H1 (cell line): ENCODE measurements at regions not wholly inside any gene's neighbourhood (a gene's known extent, or its start where the extent isn't known, plus 50 kb on each side); places are given as distances from the start of the nearest gene placed in this dataset.
A peak's percentile ranks its signal among the peaks of the same experiment; 100 is the strongest.

Experiments used
- CTCF ChIA-PET: fragments of 300-600 bp; sonication (Branson Sonifier 250); formaldehyde crosslinking; loops from one replicate; lab custom pipeline; 2021; ENCODE audit not compliant: partially characterized antibody; lab: Charles Lee
- POLR2A ChIA-PET: fragments of 300-600 bp; sonication (Branson Sonifier 250); formaldehyde crosslinking; loops from one replicate; lab custom pipeline; 2021; ENCODE audit warnings: inconsistent platforms; ENCODE audit not compliant: partially characterized antibody; lab: Charles Lee
- DNase-seq, 2 experiments: peaks; one replicate each; pipeline versions ENCODE4 v3.0.0 to v3.0.0-alpha.2; 2010 to 2022; ENCODE audit warnings: low spot score in 2 of 2, low read depth in 1 of 2, mixed read lengths in 1 of 2
- FAIRE-seq: peaks from 2 replicates; lab custom pipeline; 2011; peaks lifted over from hg19 to GRCh38; lab: Jason Lieb, UNC
- H2AFZ ChIP-seq: 2 replicates; pipeline ENCODE4 v1.8.1; 2012; ENCODE audit warnings: low read length, inconsistent platforms
- H2AK5ac ChIP-seq: 2 replicates; pipeline ENCODE4 v1.6.1; 2013; ENCODE audit warnings: low read depth, low read length
- H2BK120ac ChIP-seq: replicated peaks from 2 replicates; pipeline ENCODE3; 2013; ENCODE audit warnings: low read depth, low read length, inconsistent platforms
- H2BK12ac ChIP-seq: 2 replicates; pipeline ENCODE4 v1.6.1; 2013; ENCODE audit warnings: low read depth, low read length
- H2BK15ac ChIP-seq: 2 replicates; pipeline ENCODE4 v1.6.1; 2013; ENCODE audit warnings: low read length
- H2BK20ac ChIP-seq: 2 replicates; pipeline ENCODE4 v1.6.1; 2013; ENCODE audit warnings: low read length
- H2BK5ac ChIP-seq: 2 replicates; pipeline ENCODE4 v1.6.1; 2013; ENCODE audit warnings: low read depth, low read length
- H3K14ac ChIP-seq: 2 replicates; pipeline ENCODE4 v1.6.1; 2013; ENCODE audit warnings: inconsistent platforms; ENCODE audit not compliant: insufficient read length
- H3K18ac ChIP-seq: 2 replicates; pipeline ENCODE4 v1.6.1; 2013; ENCODE audit warnings: low read length; ENCODE audit errors: extremely low read depth
- H3K23ac ChIP-seq: 2 replicates; pipeline ENCODE4 v1.6.1; 2013; ENCODE audit warnings: inconsistent platforms; ENCODE audit not compliant: insufficient read length
- H3K23me2 ChIP-seq: 2 replicates; pipeline ENCODE4 v1.6.1; 2013; ENCODE audit warnings: low read depth, low read length
- H3K27ac ChIP-seq: 2 replicates; pipeline ENCODE4 v1.6.1; 2011; ENCODE audit warnings: low read depth, low read length, inconsistent platforms
- H3K27me3 ChIP-seq, 4 experiments: replicated peaks in 1 of 4; 1 replicate in 1 of 4; 2 replicates in 3 of 4; pipeline versions ENCODE4 v1.6.1 to v1.8.1; 2011 to 2013; ENCODE audit warnings: low read length in 3 of 4, mild to moderate bottlenecking in 3 of 4, inconsistent platforms in 2 of 4, mixed read lengths in 2 of 4, moderate library complexity in 1 of 4; ENCODE audit not compliant: control insufficient read depth in 3 of 4, insufficient read depth in 3 of 4; ENCODE audit errors: extremely low read depth in 1 of 4
- H3K36me3 ChIP-seq, 4 experiments: 2 replicates each; pipeline versions ENCODE4 v1.6.1 to v1.8.1; 2011 to 2013; ENCODE audit warnings: mild to moderate bottlenecking in 4 of 4, low read length in 3 of 4, moderate library complexity in 2 of 4, control low read depth in 1 of 4, inconsistent platforms in 1 of 4; ENCODE audit not compliant: insufficient read depth in 4 of 4, control insufficient read depth in 2 of 4
- H3K4ac ChIP-seq: replicated peaks from 2 replicates; pipeline ENCODE3; 2013; ENCODE audit warnings: low read length, low read depth, mixed read lengths, inconsistent platforms; ENCODE audit not compliant: insufficient read length
- H3K4me1 ChIP-seq, 4 experiments: replicated peaks in 1 of 4; 1 replicate in 1 of 4; 2 replicates in 3 of 4; pipeline versions ENCODE4 v1.6.1 to v1.8.1; 2011 to 2013; ENCODE audit warnings: low read length in 3 of 4, inconsistent platforms in 2 of 4, mixed read lengths in 1 of 4; ENCODE audit not compliant: insufficient read depth in 4 of 4, control insufficient read depth in 3 of 4
- H3K4me2 ChIP-seq, 2 experiments: 2 replicates each; pipeline versions ENCODE4 v1.6.1 to v1.8.1; 2011 to 2013; ENCODE audit warnings: low read depth in 2 of 2, low read length in 2 of 2, control low read depth in 1 of 2, inconsistent platforms in 1 of 2, mild to moderate bottlenecking in 1 of 2; ENCODE audit not compliant: insufficient read depth in 1 of 2
- H3K4me3 ChIP-seq, 4 experiments: fragments of 200-600, 300-600 bp in 1 of 4; sonication (generic), shearing (Covaris generic), sonication (Bioruptor Twin) in 1 of 4; 2 replicates each; pipeline versions ENCODE4 v1.5.1 to v1.8.1; 2011 to 2016; ENCODE audit warnings: low read length in 4 of 4, low read depth in 3 of 4, control low read depth in 2 of 4, inconsistent platforms in 2 of 4, mild to moderate bottlenecking in 2 of 4, mixed read lengths in 1 of 4, moderate library complexity in 1 of 4; ENCODE audit not compliant: insufficient read depth in 2 of 4; ENCODE audit errors: extremely low read depth in 1 of 4
- H3K56ac ChIP-seq: replicated peaks from 2 replicates; pipeline ENCODE3; 2013; ENCODE audit warnings: low read depth, mild to moderate bottlenecking, mixed read lengths, low read length, inconsistent platforms; ENCODE audit not compliant: insufficient read length
- H3K79me1 ChIP-seq: 2 replicates; pipeline ENCODE4 v1.6.1; 2013; ENCODE audit warnings: low read depth, low read length, control low read depth
- H3K79me2 ChIP-seq, 2 experiments: 2 replicates each; pipeline versions ENCODE4 v1.6.1 to v1.8.1; 2012 to 2013; ENCODE audit warnings: low read length in 2 of 2, mild to moderate bottlenecking in 2 of 2, inconsistent platforms in 1 of 2; ENCODE audit not compliant: insufficient read depth in 2 of 2, control insufficient read depth in 1 of 2
- H3K9ac ChIP-seq, 4 experiments: replicated peaks in 1 of 4; 1 replicate in 1 of 4; 2 replicates in 3 of 4; pipeline versions ENCODE4 v1.6.1 to v1.8.1; 2011 to 2013; ENCODE audit warnings: low read depth in 3 of 4, low read length in 3 of 4, control low read depth in 2 of 4, mild to moderate bottlenecking in 2 of 4, moderate library complexity in 2 of 4, inconsistent platforms in 1 of 4; ENCODE audit errors: extremely low read depth in 1 of 4
- H3K9me3 ChIP-seq, 2 experiments: 2 replicates each; pipeline versions ENCODE4 v1.6.1 to v1.8.1; 2012 to 2013; ENCODE audit warnings: mild to moderate bottlenecking in 2 of 2, moderate library complexity in 2 of 2, control low read depth in 1 of 2, inconsistent platforms in 1 of 2, low read depth in 1 of 2, low read length in 1 of 2, mixed read lengths in 1 of 2; ENCODE audit not compliant: insufficient read depth in 2 of 2
- H4K20me1 ChIP-seq, 2 experiments: replicated peaks in 1 of 2; 2 replicates each; pipeline versions ENCODE3 to v1.8.1; 2011 to 2013; ENCODE audit warnings: inconsistent platforms in 2 of 2, low read length in 2 of 2, mild to moderate bottlenecking in 1 of 2; ENCODE audit not compliant: insufficient read depth in 2 of 2, control insufficient read depth in 1 of 2
- H4K5ac ChIP-seq: 2 replicates; pipeline ENCODE4 v1.6.1; 2013; ENCODE audit warnings: low read length, low read depth, mixed read lengths, inconsistent platforms; ENCODE audit not compliant: insufficient read length
- H4K8ac ChIP-seq: 2 replicates; pipeline ENCODE4 v1.8.0; 2013; ENCODE audit warnings: mild to moderate bottlenecking, moderate library complexity, low read length, inconsistent platforms; ENCODE audit not compliant: insufficient read depth; ENCODE audit errors: extremely low read depth
- H4K91ac ChIP-seq: replicated peaks from 2 replicates; pipeline ENCODE3; 2013; ENCODE audit warnings: low read length, mixed read lengths, inconsistent platforms; ENCODE audit not compliant: insufficient read length
- CBX5 ChIP-seq: fragments of 300-800, 300-1000 bp; sonication (generic); IDR thresholded peaks from 2 replicates; pipeline ENCODE4 v1.7.1; 2016; ENCODE audit warnings: antibody characterized with exemption, low read length, low read depth
- CEBPB ChIP-seq: IDR thresholded peaks from 2 replicates; pipeline ENCODE4 v1.6.1; 2012; ENCODE audit warnings: low read depth, low read length
- CREB1 ChIP-seq: IDR thresholded peaks from 2 replicates; pipeline ENCODE4 v1.6.1; 2012; ENCODE audit warnings: inconsistent platforms
- EP300 ChIP-seq, 2 experiments: IDR thresholded peaks; 1 replicate in 1 of 2; 2 replicates in 1 of 2; pipeline ENCODE4 v1.6.1; 2011 to 2012; ENCODE audit warnings: low read depth in 2 of 2, low read length in 2 of 2, mild to moderate bottlenecking in 2 of 2, borderline replicate concordance in 1 of 2, inconsistent platforms in 1 of 2, moderate library complexity in 1 of 2
- EZH2 ChIP-seq: fragments of 200-600 bp; sonication (generic); IDR thresholded peaks from 2 replicates; pipeline ENCODE4 v1.7.1; 2012; ENCODE audit warnings: low read depth, mild to moderate bottlenecking, moderate library complexity, low read length, inconsistent platforms; ENCODE audit not compliant: severe bottlenecking
- GTF2F1 ChIP-seq: IDR thresholded peaks from 2 replicates; pipeline ENCODE4 v1.6.1; 2012; ENCODE audit warnings: low read depth, low read length, improper control_type of control experiment, borderline replicate concordance
- KDM1A ChIP-seq: fragments of 200-600, 300-600 bp; sonication (generic); IDR thresholded peaks from 2 replicates; pipeline ENCODE4 v1.7.1; 2016; ENCODE audit warnings: mild to moderate bottlenecking, low read length, borderline replicate concordance
- SIN3A ChIP-seq, 2 experiments: IDR thresholded peaks in 1 of 2; conservative IDR thresholded peaks in 1 of 2; 2 replicates each; pipeline ENCODE4 v1.6.1; 2011 to 2012; ENCODE audit warnings: low read length in 2 of 2, improper control_type of control experiment in 1 of 2, low read depth in 1 of 2, mild to moderate bottlenecking in 1 of 2
- SP2 ChIP-seq: IDR thresholded peaks from 2 replicates; pipeline ENCODE4 v1.6.1; 2012; ENCODE audit warnings: mild to moderate bottlenecking, low read length, inconsistent platforms
- SUZ12 ChIP-seq: fragments of 200-600 bp; sonication (generic); IDR thresholded peaks from 2 replicates; pipeline ENCODE4 v1.6.1; 2012; ENCODE audit warnings: mild to moderate bottlenecking, inconsistent platforms, low read length, moderate library complexity, mixed read lengths
- TAF1 ChIP-seq: IDR thresholded peaks from 2 replicates; pipeline ENCODE4 v1.6.1; 2011; ENCODE audit warnings: mild to moderate bottlenecking, low read depth, low read length
- TCF12 ChIP-seq: IDR thresholded peaks from 2 replicates; pipeline ENCODE4 v1.6.1; 2011; ENCODE audit warnings: low read depth, mild to moderate bottlenecking, low read length
- USF2 ChIP-seq: IDR thresholded peaks from 2 replicates; pipeline ENCODE4 v1.6.1; 2011; ENCODE audit warnings: low read length, improper control_type of control experiment
- YY1 ChIP-seq: IDR thresholded peaks from 2 replicates; pipeline ENCODE4 v1.6.1; 2011; ENCODE audit warnings: low read depth, mild to moderate bottlenecking, low read length
- WGBS, 2 experiments: shearing (Covaris generic) in 1 of 2; methylation state at CpG; one replicate each; pipeline versions ENCODE4 v1.1.6 to v1.1.7; 2013 to 2015; ENCODE audit warnings: low lambda C conversion rate in 2 of 2, mixed read lengths in 2 of 2, inconsistent platforms in 1 of 2, low coverage in 1 of 2, missing lambda C conversion rate in 1 of 2; ENCODE audit not compliant: insufficient replicate concordance in 2 of 2, insufficient coverage in 1 of 2, insufficient read length in 1 of 2; ENCODE audit errors: extremely low coverage in 1 of 2, missing lambda C conversion rate in 1 of 2; 5-methylcytosine and 5-hydroxymethylcytosine counted together

- Histone ChIP-seq H3K4ac (no peak overlapping the region), H3K4me2 (no peak overlapping the region), H3K9me3 (no peaks in the 10 kb centered on the region), H2BK20ac (no peak overlapping the region), H3K79me1 (no peaks in the 10 kb centered on the region), H4K20me1 (no peaks in the 10 kb centered on the region), H3K56ac (no peak overlapping the region), H4K8ac (no peak overlapping the region), H2AFZ (no peak overlapping the region), H3K23me2 (no peaks in the 10 kb centered on the region), H2BK12ac (no peak overlapping the region), H3K36me3 (no peaks in the 10 kb centered on the region), H3K14ac (no peak overlapping the region), H3K18ac (no peak overlapping the region), H4K5ac (no peak overlapping the region), H3K27me3 (no peaks in the 10 kb centered on the region), H4K91ac (no peak overlapping the region), H2BK15ac (no peak overlapping the region), H3K9ac (no peak overlapping the region), H3K27ac (no peak overlapping the region), H3K23ac (no peak overlapping the region), H2AK5ac (no peak overlapping the region), H3K4me1 (no peaks in the 10 kb centered on the region), H3K4me3 (no peak overlapping the region), H2BK5ac (no peak overlapping the region), H2BK120ac (no peak overlapping the region), H3K79me2 (no peaks in the 10 kb centered on the region)
- POLR2A ChIA-PET = no interaction called here
- CTCF ChIA-PET = interaction anchor here (0.6 to 1.0 kb wide), 2 partner anchors 12 to 477 kb away, joined by 3 read pairs; no protein-coding TSS in a partner anchor
- no peak for DNase-seq
- 97% methylated on average over 2 of the region's 2 CpGs; no CpG with 5 or more reads in 1 of the 2 experiments for WGBS, 2 experiments
- peak; percentile 72 for FAIRE-seq
- no peak for TF ChIP-seq SIN3A (conservative IDR thresholded peaks at IDR 0.05 in 1 of 2, IDR thresholded peaks at IDR 0.05 in 1 of 2; ENCODE audit: low read depth in 1 of 2, low read length in 2 of 2)
- TF ChIP-seq SUZ12 = no peak
- no peak for TF ChIP-seq KDM1A
- no peak for TF ChIP-seq EP300 (IDR thresholded peaks at IDR 0.05; ENCODE audit: borderline replicate concordance in 1 of 2, low read depth in 2 of 2, low read length in 2 of 2)
- TF ChIP-seq GTF2F1 = no peak
- no peak for TF ChIP-seq CREB1
- no peak for TF ChIP-seq YY1
- TF ChIP-seq USF2 = no peak
- no peak for TF ChIP-seq CBX5
- TF ChIP-seq EZH2 = no peak
- TF ChIP-seq CEBPB = no peak
- no peak for TF ChIP-seq SP2
- no peak for TF ChIP-seq TCF12
- no peak for TF ChIP-seq TAF1
Measured at GRCh38 chr21:14739590-14739989, 193.5 kb upstream of the SAMSN1 start.
